H9 (cell line): ENCODE measurements at regions not wholly inside any gene's neighbourhood (a gene's known extent, or its start where the extent isn't known, plus 50 kb on each side); places are given as distances from the start of the nearest gene placed in this dataset.

ENCODE experiments used
- DNase-seq: peaks from one replicate; pipeline ENCODE4 v3.0.0-alpha.2; 2017
- H2AFZ ChIP-seq: one replicate; pipeline ENCODE4 v1.6.1; 2013; ENCODE audit warnings: mild to moderate bottlenecking, low read length, control low read depth, moderate library complexity
- H2AK5ac ChIP-seq: 2 replicates; pipeline ENCODE4 v1.6.1; 2013; ENCODE audit warnings: low read length, control low read depth, mixed read lengths; ENCODE audit not compliant: insufficient read length
- H2BK120ac ChIP-seq: one replicate; pipeline ENCODE4 v1.6.1; 2013; ENCODE audit warnings: low read depth, mild to moderate bottlenecking, low read length, control low read depth, inconsistent platforms; ENCODE audit not compliant: poor library complexity, severe bottlenecking
- H2BK12ac ChIP-seq: 2 replicates; pipeline ENCODE4 v1.6.1; 2013; ENCODE audit warnings: low read length, control low read depth, mixed read lengths, low read depth; ENCODE audit not compliant: insufficient read length
- H2BK15ac ChIP-seq: 2 replicates; pipeline ENCODE4 v1.6.1; 2013; ENCODE audit warnings: low read depth, low read length, control low read depth
- H2BK20ac ChIP-seq: one replicate; pipeline ENCODE4 v1.6.1; 2013; ENCODE audit warnings: low read depth, mild to moderate bottlenecking, low read length, control low read depth, inconsistent platforms; ENCODE audit not compliant: poor library complexity, severe bottlenecking
- H2BK5ac ChIP-seq: 2 replicates; pipeline ENCODE4 v1.6.1; 2013; ENCODE audit warnings: low read length, control low read depth, mixed read lengths; ENCODE audit not compliant: insufficient read length
- H3K14ac ChIP-seq: 2 replicates; pipeline ENCODE4 v1.6.1; 2013; ENCODE audit warnings: low read length, control low read depth; ENCODE audit not compliant: insufficient read depth
- H3K18ac ChIP-seq: 2 replicates; pipeline ENCODE4 v1.6.1; 2013; ENCODE audit warnings: low read depth, mild to moderate bottlenecking, mixed read lengths, low read length, control low read depth; ENCODE audit not compliant: insufficient read length
- H3K23ac ChIP-seq: 2 replicates; pipeline ENCODE4 v1.6.1; 2013; ENCODE audit warnings: low read length, control low read depth, mixed read lengths, low read depth; ENCODE audit not compliant: insufficient read length
- H3K23me2 ChIP-seq: 2 replicates; pipeline ENCODE4 v1.6.1; 2013; ENCODE audit warnings: low read depth, mild to moderate bottlenecking, mixed read lengths, low read length, control low read depth; ENCODE audit not compliant: insufficient read length, poor library complexity, severe bottlenecking
- H3K27ac ChIP-seq: 2 replicates; pipeline ENCODE4 v1.5.1; 2013; ENCODE audit warnings: low read length, control low read depth, mixed read lengths, low read depth; ENCODE audit not compliant: insufficient read length
- H3K27me3 ChIP-seq: 2 replicates; pipeline ENCODE4 v1.6.1; 2013; ENCODE audit warnings: low read length, control low read depth, inconsistent platforms; ENCODE audit not compliant: insufficient read depth
- H3K4ac ChIP-seq: 2 replicates; pipeline ENCODE4 v1.6.1; 2013; ENCODE audit warnings: low read depth, mild to moderate bottlenecking, control low read depth, inconsistent platforms, low read length, moderate library complexity
- H3K4me1 ChIP-seq: 2 replicates; pipeline ENCODE4 v1.6.1; 2013; ENCODE audit warnings: low read length, control low read depth, inconsistent platforms; ENCODE audit not compliant: insufficient read depth
- H3K4me2 ChIP-seq: 2 replicates; pipeline ENCODE4 v1.6.1; 2013; ENCODE audit warnings: low read length, control low read depth, mixed read lengths; ENCODE audit not compliant: insufficient read length, insufficient read depth
- H3K56ac ChIP-seq: 2 replicates; pipeline ENCODE4 v1.6.1; 2013; ENCODE audit warnings: low read depth, mild to moderate bottlenecking, mixed read lengths, low read length, control low read depth; ENCODE audit not compliant: insufficient read length
- H3K79me1 ChIP-seq: 2 replicates; pipeline ENCODE4 v1.6.1; 2013; ENCODE audit warnings: low read depth, mild to moderate bottlenecking, moderate library complexity, low read length, control low read depth, inconsistent platforms; ENCODE audit not compliant: insufficient read depth, poor library complexity, severe bottlenecking
- H3K79me2 ChIP-seq: 2 replicates; pipeline ENCODE4 v1.6.1; 2013; ENCODE audit warnings: low read length, control low read depth, inconsistent platforms; ENCODE audit not compliant: insufficient read depth
- H3K9ac ChIP-seq: 2 replicates; pipeline ENCODE4 v1.6.1; 2013; ENCODE audit warnings: low read length, control low read depth, mixed read lengths; ENCODE audit not compliant: insufficient read length; ENCODE audit errors: extremely low read depth
- H3K9me3 ChIP-seq: one replicate; pipeline ENCODE4 v1.6.1; 2013; ENCODE audit warnings: low read depth, low read length, inconsistent platforms; ENCODE audit not compliant: control insufficient read depth
- H3T11ph ChIP-seq: one replicate; pipeline ENCODE4 v1.6.1; 2013; ENCODE audit warnings: mild to moderate bottlenecking, low read length, control low read depth, inconsistent platforms
- H4K20me1 ChIP-seq: one replicate; pipeline ENCODE4 v1.6.1; 2013; ENCODE audit not compliant: control insufficient read depth, insufficient read length, insufficient read depth
- H4K5ac ChIP-seq: 2 replicates; pipeline ENCODE4 v1.6.1; 2013; ENCODE audit warnings: low read depth, mild to moderate bottlenecking, mixed read lengths, low read length, control low read depth; ENCODE audit not compliant: insufficient read length
- H4K8ac ChIP-seq: replicated peaks from 2 replicates; pipeline ENCODE4 v1.6.1; 2013; ENCODE audit warnings: low read length, control low read depth, mixed read lengths, low read depth; ENCODE audit not compliant: insufficient read length
- H4K91ac ChIP-seq: 2 replicates; pipeline ENCODE4 v1.6.1; 2013; ENCODE audit warnings: low read depth, mild to moderate bottlenecking, moderate library complexity, mixed read lengths, low read length, control low read depth; ENCODE audit not compliant: insufficient read length
- H3K27ac Mint-ChIP-seq, 3 experiments: 2 replicates in 2 of 3; 3 replicates in 1 of 3; pipeline ENCODE4 v1.8.0; 2020 to 2021; ENCODE audit warnings: mixed read lengths in 3 of 3, mild to moderate bottlenecking in 1 of 3, moderate library complexity in 1 of 3
- H3K27me3 Mint-ChIP-seq: 2 replicates; pipeline ENCODE4 v1.8.0; 2021; ENCODE audit warnings: low read depth, mild to moderate bottlenecking, moderate library complexity, mixed read lengths
- H3K36me3 Mint-ChIP-seq, 3 experiments: 2 replicates in 2 of 3; 3 replicates in 1 of 3; pipeline ENCODE4 v1.8.0; 2020 to 2021; ENCODE audit warnings: low read depth in 3 of 3, mixed read lengths in 3 of 3; ENCODE audit not compliant: insufficient read depth in 1 of 3
- H3K4me1 Mint-ChIP-seq, 2 experiments: 2 replicates each; pipeline ENCODE4 v1.8.0; 2020; ENCODE audit warnings: mixed read lengths in 2 of 2
- H3K4me3 Mint-ChIP-seq, 2 experiments: 2 replicates in 1 of 2; 3 replicates in 1 of 2; pipeline ENCODE4 v1.8.0; 2020 to 2021; ENCODE audit warnings: mild to moderate bottlenecking in 2 of 2, mixed read lengths in 2 of 2, moderate library complexity in 1 of 2
- H3K9me3 Mint-ChIP-seq, 2 experiments: 2 replicates in 1 of 2; 3 replicates in 1 of 2; pipeline ENCODE4 v1.8.0; 2020; ENCODE audit warnings: mild to moderate bottlenecking in 2 of 2, mixed read lengths in 2 of 2, moderate library complexity in 1 of 2
- CTCF ChIP-seq: fragments of 200-600 bp; sonication (generic); conservative IDR thresholded peaks from 3 replicates; pipeline ENCODE4 v1.8.0; 2021; ENCODE audit warnings: antibody characterized with exemption, mild to moderate bottlenecking

GRCh38 chr10:59960751-59961150, 54.4 kb upstream of the CCDC6 start:
- DNase-seq, result no peak
- H3K27me3 ChIP-seq, result no peaks in the 10 kb centered on the region
- H3K4me1 Mint-ChIP-seq, result peaks cover 12% of the 10 kb centered on the region in 2 experiments
- no peak overlapping the region for H3K14ac ChIP-seq
- H2BK12ac ChIP-seq, result no peak overlapping the region
- no peak overlapping the region for H3T11ph ChIP-seq
- no peak overlapping the region for H4K91ac ChIP-seq
- no peaks in the 10 kb centered on the region for H3K9me3 Mint-ChIP-seq
- peaks cover 3% of the 10 kb centered on the region; the same call in 1 of the 2 replicates for H3K4me1 ChIP-seq
- H3K4me3 Mint-ChIP-seq, result no peak overlapping the region
- no peak overlapping the region for H2AFZ ChIP-seq
- no peak overlapping the region for H2BK120ac ChIP-seq
- no peak overlapping the region for H3K27ac Mint-ChIP-seq
- no peak overlapping the region for H3K56ac ChIP-seq
- H2BK5ac ChIP-seq, result no peak overlapping the region
- no peak for TF ChIP-seq CTCF
- no peak overlapping the region for H3K9ac ChIP-seq
- H3K79me1 ChIP-seq, result no peaks in the 10 kb centered on the region
- H3K27ac ChIP-seq, result no peak overlapping the region
- H3K23me2 ChIP-seq, result no peaks in the 10 kb centered on the region
- no peak overlapping the region for H3K4me2 ChIP-seq
- no peak overlapping the region for H4K5ac ChIP-seq
- no peak overlapping the region for H2BK15ac ChIP-seq
- H3K27me3 Mint-ChIP-seq, result no peaks in the 10 kb centered on the region
- H2BK20ac ChIP-seq, result no peak overlapping the region
- peaks cover 0 to 8% (median 0%) of the 10 kb centered on the region in 3 experiments; a peak in 1 of 7 replicates for H3K36me3 Mint-ChIP-seq
- H3K79me2 ChIP-seq, result no peaks in the 10 kb centered on the region
- H3K9me3 ChIP-seq, result no peaks in the 10 kb centered on the region
- no peak overlapping the region for H4K8ac ChIP-seq
- H3K23ac ChIP-seq, result no peak overlapping the region
- H3K4ac ChIP-seq, result no peak overlapping the region
- no peak overlapping the region for H3K18ac ChIP-seq
- no peaks in the 10 kb centered on the region for H4K20me1 ChIP-seq
- H2AK5ac ChIP-seq, result no peak overlapping the region
